GM03348 (cell line): ENCODE measurements at regions not wholly inside any gene's neighbourhood (a gene's known extent, or its start where the extent isn't known, plus 50 kb on each side); places are given as distances from the start of the nearest gene placed in this dataset.

Source experiments
- DNase-seq: peaks from one replicate; pipeline ENCODE4 v3.0.0; 2012; ENCODE audit warnings: low spot score

- no peak for DNase-seq
Observed at GRCh38 chr10:30793093-30793492, 163.5 kb upstream of the LYZL2 start.

- no peak for DNase-seq
Observed at GRCh38 chr10:30792025-30792424, 162.5 kb upstream of the LYZL2 start.

GRCh38 chr10:30791197-30791611 lies 161.7 kb upstream of the LYZL2 start:
- no peak for DNase-seq

GRCh38 chr10:30789806-30790205 lies 160.3 kb upstream of the LYZL2 start:
- no peak for DNase-seq

GRCh38 chr10:30788307-30788706 lies 158.8 kb upstream of the LYZL2 start:
- peak; percentile 29 for DNase-seq

- DNase-seq, result no peak
Observed at GRCh38 chr10:30786906-30787305, 157.4 kb upstream of the LYZL2 start.

- peak; percentile 53 for DNase-seq
Observed at GRCh38 chr10:30786131-30786530, 156.6 kb upstream of the LYZL2 start.

- peak; percentile 78 for DNase-seq
Observed at GRCh38 chr10:30784897-30785605, 155.5 kb upstream of the LYZL2 start.

- peak; percentile 61 for DNase-seq
Observed at GRCh38 chr10:30784524-30784896, 155.0 kb upstream of the LYZL2 start.

- DNase-seq, result peak; percentile 94
Observed at GRCh38 chr10:30783939-30784501, 154.5 kb upstream of the LYZL2 start.

GRCh38 chr10:30782537-30783461 lies 153.2 kb upstream of the LYZL2 start:
- peak; percentile 52 for DNase-seq

GRCh38 chr10:30782157-30782536 lies 152.6 kb upstream of the LYZL2 start:
- DNase-seq, result no peak

GRCh38 chr10:30781670-30782121 lies 152.1 kb upstream of the LYZL2 start:
- no peak for DNase-seq

- DNase-seq, result no peak
Observed at GRCh38 chr10:30778769-30779168, 149.2 kb upstream of the LYZL2 start.

- peak; percentile 88 for DNase-seq
Observed at GRCh38 chr10:30775779-30776591, 146.4 kb upstream of the LYZL2 start.

- DNase-seq, result no peak
Observed at GRCh38 chr10:30774261-30774660, 144.7 kb upstream of the LYZL2 start.

GRCh38 chr10:30773501-30773900 lies 143.9 kb upstream of the LYZL2 start:
- DNase-seq, result no peak

- no peak for DNase-seq
Observed at GRCh38 chr10:30770816-30771215, 141.3 kb upstream of the LYZL2 start.

- DNase-seq, result no peak
Observed at GRCh38 chr10:30770229-30770628, 140.7 kb upstream of the LYZL2 start.

- no peak for DNase-seq
Observed at GRCh38 chr10:30769361-30769760, 139.8 kb upstream of the LYZL2 start.

GRCh38 chr10:30765616-30766015 lies 136.1 kb upstream of the LYZL2 start:
- no peak for DNase-seq

GRCh38 chr10:30765022-30765615 lies 135.6 kb upstream of the LYZL2 start:
- DNase-seq, result no peak
